Fibroblast of mammary gland (primary cell): ENCODE measurements at regions not wholly inside any gene's neighbourhood (a gene's known extent, or its start where the extent isn't known, plus 50 kb on each side); places are given as distances from the start of the nearest gene placed in this dataset.

Source experiments
- DNase-seq: peaks from one replicate; pipeline ENCODE4 v3.0.0-alpha.2; 2010; ENCODE audit warnings: low read depth
- H3K4me3 ChIP-seq: 2 replicates; pipeline ENCODE4 v1.5.1; 2011; ENCODE audit warnings: low read depth, mild to moderate bottlenecking, low read length, moderate library complexity; ENCODE audit not compliant: control insufficient read depth
- CTCF ChIP-seq: conservative IDR thresholded peaks from 2 replicates; pipeline ENCODE4 v1.5.1; 2011; ENCODE audit warnings: low read depth, low read length, inconsistent platforms; ENCODE audit not compliant: control insufficient read depth, insufficient read depth

- H3K4me3 ChIP-seq: no peak overlapping the region
- TF ChIP-seq CTCF: no peak
- DNase-seq: no peak
Measured at GRCh38 chr4:60637976-60638375, 562.1 kb upstream of the ADGRL3 start.

GRCh38 chr4:60648774-60649173 lies 551.4 kb upstream of the ADGRL3 start:
- H3K4me3 ChIP-seq: no peak overlapping the region
- no peak for DNase-seq
- TF ChIP-seq CTCF: no peak

GRCh38 chr4:60652933-60653332 lies 547.2 kb upstream of the ADGRL3 start:
- DNase-seq: no peak
- no peak for TF ChIP-seq CTCF
- no peak overlapping the region for H3K4me3 ChIP-seq

- no peak for DNase-seq
- TF ChIP-seq CTCF: no peak
- no peak overlapping the region for H3K4me3 ChIP-seq
Measured at GRCh38 chr4:60655356-60655755, 544.8 kb upstream of the ADGRL3 start.

GRCh38 chr4:60656171-60656570 lies 544.0 kb upstream of the ADGRL3 start:
- H3K4me3 ChIP-seq: no peak overlapping the region
- TF ChIP-seq CTCF: no peak
- DNase-seq: no peak

GRCh38 chr4:60657041-60657440 lies 543.1 kb upstream of the ADGRL3 start:
- no peak overlapping the region for H3K4me3 ChIP-seq
- no peak for DNase-seq
- no peak for TF ChIP-seq CTCF

- H3K4me3 ChIP-seq: no peak overlapping the region
- no peak for TF ChIP-seq CTCF
- DNase-seq: peak; percentile 2
Measured at GRCh38 chr4:60657807-60658206, 542.3 kb upstream of the ADGRL3 start.
